Tibial nerve (tissue), 4 donors: ENCODE measurements at regions not wholly inside any gene's neighbourhood (a gene's known extent, or its start where the extent isn't known, plus 50 kb on each side); places are given as distances from the start of the nearest gene placed in this dataset.

Experiments used
- DNase-seq, 2 donors: peaks; one replicate each; pipeline ENCODE4 v3.0.0-alpha.2; 2019; ENCODE audit warnings: low spot score in 2 of 2
- H3K27ac ChIP-seq, 4 donors: fragments of 200-600 bp; sonication (generic) in 3 of 4; one replicate each; pipeline ENCODE4 v1.5.1; 2017 to 2019; ENCODE audit warnings: mild to moderate bottlenecking in 1 of 4
- H3K27me3 ChIP-seq, 2 donors: fragments of 200-600 bp; sonication (generic) in 1 of 2; one replicate each; pipeline versions ENCODE4 v1.5.1 to v1.6.0; 2017 to 2019
- H3K36me3 ChIP-seq, 3 donors: fragments of 200-600 bp; sonication (generic); one replicate each; pipeline ENCODE4 v1.5.1; 2018 to 2019
- H3K4me1 ChIP-seq, 4 donors: fragments of 200-600 bp; sonication (generic) in 3 of 4; one replicate each; pipeline ENCODE4 v1.5.1; 2017 to 2019
- H3K4me3 ChIP-seq, 4 donors: fragments of 200-600 bp; sonication (generic) in 3 of 4; one replicate each; pipeline ENCODE4 v1.5.1; 2017 to 2019; ENCODE audit warnings: mild to moderate bottlenecking in 1 of 4, moderate library complexity in 1 of 4
- H3K9me3 ChIP-seq, 4 donors: fragments of 200-600 bp; sonication (generic) in 3 of 4; one replicate each; pipeline ENCODE4 v1.5.1; 2017 to 2019
- EP300 ChIP-seq, 2 donors: sonication (generic); formaldehyde crosslinking; IDR thresholded peaks; one replicate each; pipeline ENCODE4 v1.6.1; 2017; ENCODE audit warnings: antibody characterized with exemption in 2 of 2, mild to moderate bottlenecking in 1 of 2
- POLR2A ChIP-seq, 2 donors: fragments of 450-650 bp; IDR thresholded peaks; one replicate each; pipeline ENCODE4 v1.6.1; 2017; ENCODE audit warnings: antibody characterized with exemption in 2 of 2, mild to moderate bottlenecking in 2 of 2, moderate library complexity in 2 of 2
- TF ChIP-seq, protein P1 (sequence below), 5 experiments: fragments of 200-600 bp in 3 of 5; fragments of 450-650 bp in 2 of 5; sonication (generic) in 3 of 5; IDR thresholded peaks; one replicate each; pipeline ENCODE4 v1.5.1; 2016 to 2019; ENCODE audit warnings: antibody characterized with exemption in 5 of 5, mild to moderate bottlenecking in 3 of 5, moderate library complexity in 2 of 5

DNA sequence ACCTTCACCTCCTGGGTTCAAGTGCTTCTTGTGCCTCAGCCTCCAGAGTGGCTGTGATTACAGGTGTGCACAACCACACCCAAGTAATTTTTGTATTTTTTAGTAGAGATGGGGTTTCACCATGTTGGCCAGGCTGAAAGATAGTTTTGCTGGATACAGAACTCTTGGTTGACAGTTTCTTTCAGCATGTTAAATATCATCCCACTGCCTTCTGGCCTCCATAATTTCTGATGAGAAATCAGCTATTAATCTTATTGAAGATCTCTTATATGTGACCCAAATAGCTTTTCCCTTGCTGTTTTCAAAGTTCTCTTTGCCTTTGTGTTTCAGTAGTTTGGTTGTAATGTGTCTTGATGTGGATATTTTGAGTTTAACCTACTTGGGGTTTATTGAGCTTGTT lies 50.3 kb upstream of the BRD7 start:
- Histone ChIP-seq H3K4me1 (no peaks in the 10 kb centered on the region), H3K27ac (no peak overlapping the region), H3K27me3 (no peaks in the 10 kb centered on the region), H3K36me3 (no peaks in the 10 kb centered on the region), H3K4me3 (no peak overlapping the region), H3K9me3 (peaks cover 0 to 55% (median 15%) of the 10 kb centered on the region in 4 donors)
- TF ChIP-seq, protein P1, sequence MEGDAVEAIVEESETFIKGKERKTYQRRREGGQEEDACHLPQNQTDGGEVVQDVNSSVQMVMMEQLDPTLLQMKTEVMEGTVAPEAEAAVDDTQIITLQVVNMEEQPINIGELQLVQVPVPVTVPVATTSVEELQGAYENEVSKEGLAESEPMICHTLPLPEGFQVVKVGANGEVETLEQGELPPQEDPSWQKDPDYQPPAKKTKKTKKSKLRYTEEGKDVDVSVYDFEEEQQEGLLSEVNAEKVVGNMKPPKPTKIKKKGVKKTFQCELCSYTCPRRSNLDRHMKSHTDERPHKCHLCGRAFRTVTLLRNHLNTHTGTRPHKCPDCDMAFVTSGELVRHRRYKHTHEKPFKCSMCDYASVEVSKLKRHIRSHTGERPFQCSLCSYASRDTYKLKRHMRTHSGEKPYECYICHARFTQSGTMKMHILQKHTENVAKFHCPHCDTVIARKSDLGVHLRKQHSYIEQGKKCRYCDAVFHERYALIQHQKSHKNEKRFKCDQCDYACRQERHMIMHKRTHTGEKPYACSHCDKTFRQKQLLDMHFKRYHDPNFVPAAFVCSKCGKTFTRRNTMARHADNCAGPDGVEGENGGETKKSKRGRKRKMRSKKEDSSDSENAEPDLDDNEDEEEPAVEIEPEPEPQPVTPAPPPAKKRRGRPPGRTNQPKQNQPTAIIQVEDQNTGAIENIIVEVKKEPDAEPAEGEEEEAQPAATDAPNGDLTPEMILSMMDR (IDR thresholded peaks at IDR 0.05), result no peak
- TF ChIP-seq EP300 (IDR thresholded peaks at IDR 0.05) (no peak), POLR2A (IDR thresholded peaks at IDR 0.05) (no peak)
- no peak for DNase-seq
